ENCODE measurements at regions not wholly inside any gene's neighbourhood (a gene's known extent, or its start where the extent isn't known, plus 50 kb on each side); places are given as distances from the start of the nearest gene placed in this dataset.

- Histone ChIP-seq H3K4me3 (replicated peaks; ENCODE audit: insufficient read depth, low read length) (no peak overlapping the region), H3K27me3 (ENCODE audit: insufficient read depth, poor library complexity, severe bottlenecking) (peaks cover 3% of the 10 kb centered on the region), H3K27ac (replicated peaks) (no peak overlapping the region)
- TF ChIP-seq REST (IDR thresholded peaks at IDR 0.05; ENCODE audit: insufficient replicate concordance, low read depth) (no peak), SPI1 (IDR thresholded peaks at IDR 0.05; ENCODE audit: borderline replicate concordance, low read depth) (no peak), POLR2AphosphoS5 (IDR thresholded peaks at IDR 0.05; ENCODE audit: low read depth) (no peak), GABPA (IDR thresholded peaks at IDR 0.05; ENCODE audit: low read depth) (no peak)
- TF ChIP-seq, protein P1, sequence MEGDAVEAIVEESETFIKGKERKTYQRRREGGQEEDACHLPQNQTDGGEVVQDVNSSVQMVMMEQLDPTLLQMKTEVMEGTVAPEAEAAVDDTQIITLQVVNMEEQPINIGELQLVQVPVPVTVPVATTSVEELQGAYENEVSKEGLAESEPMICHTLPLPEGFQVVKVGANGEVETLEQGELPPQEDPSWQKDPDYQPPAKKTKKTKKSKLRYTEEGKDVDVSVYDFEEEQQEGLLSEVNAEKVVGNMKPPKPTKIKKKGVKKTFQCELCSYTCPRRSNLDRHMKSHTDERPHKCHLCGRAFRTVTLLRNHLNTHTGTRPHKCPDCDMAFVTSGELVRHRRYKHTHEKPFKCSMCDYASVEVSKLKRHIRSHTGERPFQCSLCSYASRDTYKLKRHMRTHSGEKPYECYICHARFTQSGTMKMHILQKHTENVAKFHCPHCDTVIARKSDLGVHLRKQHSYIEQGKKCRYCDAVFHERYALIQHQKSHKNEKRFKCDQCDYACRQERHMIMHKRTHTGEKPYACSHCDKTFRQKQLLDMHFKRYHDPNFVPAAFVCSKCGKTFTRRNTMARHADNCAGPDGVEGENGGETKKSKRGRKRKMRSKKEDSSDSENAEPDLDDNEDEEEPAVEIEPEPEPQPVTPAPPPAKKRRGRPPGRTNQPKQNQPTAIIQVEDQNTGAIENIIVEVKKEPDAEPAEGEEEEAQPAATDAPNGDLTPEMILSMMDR (IDR thresholded peaks at IDR 0.05; ENCODE audit: insufficient read depth, low read length), result no peak
- DNase-seq (ENCODE audit: low read depth in 1 of 2, low spot score in 1 of 2), result no peak
These were observed 53.4 kb downstream of the ABCC12 start for GRCh38 chr16:48102083-48103008.

DNA sequence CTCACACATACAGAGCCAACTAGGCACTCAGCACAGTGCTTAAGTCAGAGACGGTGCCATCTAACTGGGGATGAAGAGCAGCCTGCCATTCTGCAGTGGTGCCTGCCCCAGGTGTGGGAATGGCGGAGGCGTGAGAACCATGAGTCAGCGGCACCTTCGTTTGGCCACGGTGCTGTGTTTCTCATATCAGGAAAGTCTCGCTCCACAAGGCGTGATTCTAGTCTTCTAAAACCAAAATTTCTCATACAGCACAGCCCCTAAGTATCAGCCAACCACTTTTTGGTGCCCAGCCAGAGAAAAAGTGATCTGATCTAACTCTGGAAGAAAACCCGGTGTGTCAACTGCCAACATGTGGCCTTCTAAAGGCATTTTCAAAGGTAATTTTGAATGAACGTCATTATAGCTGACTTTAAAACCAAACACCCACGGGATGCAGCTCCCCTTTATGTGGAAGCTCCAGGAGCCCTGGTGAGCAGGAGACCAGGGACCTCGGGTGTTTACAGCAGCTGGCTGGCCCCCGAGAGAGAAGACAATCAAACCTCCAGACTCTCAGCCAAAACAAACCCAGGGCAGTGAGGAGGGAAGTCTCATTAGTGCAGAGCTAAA is 54.6 kb downstream of the ABCC12 start:
- TF ChIP-seq POLR2AphosphoS5 (IDR thresholded peaks at IDR 0.05; ENCODE audit: low read depth) (no peak), REST (IDR thresholded peaks at IDR 0.05; ENCODE audit: insufficient replicate concordance, low read depth) (no peak), SPI1 (IDR thresholded peaks at IDR 0.05; ENCODE audit: borderline replicate concordance, low read depth) (no peak), GABPA (IDR thresholded peaks at IDR 0.05; ENCODE audit: low read depth) (no peak)
- TF ChIP-seq, protein P1 (IDR thresholded peaks at IDR 0.05; ENCODE audit: insufficient read depth, low read length), result no peak
- H3K27me3 ChIP-seq (ENCODE audit: insufficient read depth, poor library complexity, severe bottlenecking), result peaks cover 3% of the 10 kb centered on the region
- no peak overlapping the region for H3K27ac ChIP-seq (replicated peaks)
- no peak overlapping the region for H3K4me3 ChIP-seq (replicated peaks; ENCODE audit: insufficient read depth, low read length)
- no peak for DNase-seq (ENCODE audit: low read depth in 1 of 2, low spot score in 1 of 2)

- TF ChIP-seq POLR2AphosphoS5 (IDR thresholded peaks at IDR 0.05; ENCODE audit: low read depth) (no peak), GABPA (IDR thresholded peaks at IDR 0.05; ENCODE audit: low read depth) (no peak), SPI1 (IDR thresholded peaks at IDR 0.05; ENCODE audit: borderline replicate concordance, low read depth) (no peak), REST (IDR thresholded peaks at IDR 0.05; ENCODE audit: insufficient replicate concordance, low read depth) (no peak)
- TF ChIP-seq, protein P1 (IDR thresholded peaks at IDR 0.05; ENCODE audit: insufficient read depth, low read length), result no peak
- H3K4me3 ChIP-seq (replicated peaks; ENCODE audit: insufficient read depth, low read length), result no peak overlapping the region
- H3K27ac ChIP-seq (replicated peaks), result no peak overlapping the region
- no peak for DNase-seq (ENCODE audit: low read depth in 1 of 2, low spot score in 1 of 2)
- peaks cover 3% of the 10 kb centered on the region for H3K27me3 ChIP-seq (ENCODE audit: insufficient read depth, poor library complexity, severe bottlenecking)
These were observed 56.3 kb downstream of the ABCC12 start for GRCh38 chr16:48099455-48099854.
